ENCODE measurements at regions not wholly inside any gene's neighbourhood (a gene's known extent, or its start where the extent isn't known, plus 50 kb on each side); places are given as distances from the start of the nearest gene placed in this dataset.

- no peak for DNase-seq
- no peak for TF ChIP-seq CTCF (IDR thresholded peaks at IDR 0.05; ENCODE audit: low read depth, low read length)
Measured at GRCh38 chr2:144631636-144632035, 111.7 kb upstream of the ZEB2 start.

GRCh38 chr2:144630459-144631215 lies 110.7 kb upstream of the ZEB2 start:
- Histone ChIP-seq H3K27ac (no peak overlapping the region), H3K4me3 (ENCODE audit: low read depth, low read length) (no peak overlapping the region), H3K27me3 (ENCODE audit: insufficient read depth, low read depth, severe bottlenecking) (no peaks in the 10 kb centered on the region), H3K36me3 (no peaks in the 10 kb centered on the region), H3K9me3 (ENCODE audit: severe bottlenecking) (no peaks in the 10 kb centered on the region)
- TF ChIP-seq CTCF (IDR thresholded peaks at IDR 0.05; ENCODE audit: low read depth, low read length), result no peak
- DNase-seq, result no peak

More at GRCh38 chr2:144631636-144632035, 111.7 kb upstream of the ZEB2 start:
- Histone ChIP-seq H3K36me3 (no peaks in the 10 kb centered on the region), H3K9me3 (ENCODE audit: severe bottlenecking) (no peaks in the 10 kb centered on the region), H3K27ac (no peak overlapping the region), H3K4me3 (ENCODE audit: low read depth, low read length) (no peak overlapping the region), H3K27me3 (ENCODE audit: insufficient read depth, low read depth, severe bottlenecking) (no peaks in the 10 kb centered on the region)

GRCh38 chr2:144629935-144630334 lies 110.0 kb upstream of the ZEB2 start:
- Histone ChIP-seq H3K4me3 (ENCODE audit: low read depth, low read length) (no peak overlapping the region), H3K27ac (no peak overlapping the region), H3K9me3 (ENCODE audit: severe bottlenecking) (no peaks in the 10 kb centered on the region), H3K36me3 (no peaks in the 10 kb centered on the region), H3K27me3 (ENCODE audit: insufficient read depth, low read depth, severe bottlenecking) (no peaks in the 10 kb centered on the region)
- TF ChIP-seq CTCF (IDR thresholded peaks at IDR 0.05; ENCODE audit: low read depth, low read length), result no peak
- DNase-seq, result no peak

- H3K27me3 ChIP-seq (ENCODE audit: insufficient read depth, low read depth, severe bottlenecking), result no peaks in the 10 kb centered on the region
- TF ChIP-seq CTCF (IDR thresholded peaks at IDR 0.05; ENCODE audit: low read depth, low read length), result no peak
- no peaks in the 10 kb centered on the region for H3K36me3 ChIP-seq
Measured at GRCh38 chr2:144628566-144628965, 108.6 kb upstream of the ZEB2 start.

GRCh38 chr2:144625626-144626025 lies 105.7 kb upstream of the ZEB2 start:
- H3K27me3 ChIP-seq (ENCODE audit: insufficient read depth, low read depth, severe bottlenecking), result no peaks in the 10 kb centered on the region
- H3K36me3 ChIP-seq, result no peaks in the 10 kb centered on the region
- H3K4me3 ChIP-seq (ENCODE audit: low read depth, low read length), result no peak overlapping the region
- H3K27ac ChIP-seq, result no peak overlapping the region
- no peaks in the 10 kb centered on the region for H3K9me3 ChIP-seq (ENCODE audit: severe bottlenecking)
- DNase-seq, result no peak
- TF ChIP-seq CTCF (IDR thresholded peaks at IDR 0.05; ENCODE audit: low read depth, low read length), result no peak

More at GRCh38 chr2:144628566-144628965, 108.6 kb upstream of the ZEB2 start:
- Histone ChIP-seq H3K4me3 (ENCODE audit: low read depth, low read length) (no peak overlapping the region), H3K27ac (no peak overlapping the region), H3K9me3 (ENCODE audit: severe bottlenecking) (no peaks in the 10 kb centered on the region)
- no peak for DNase-seq

- no peak for DNase-seq
- no peaks in the 10 kb centered on the region for H3K36me3 ChIP-seq
- H3K4me3 ChIP-seq (ENCODE audit: low read depth, low read length), result no peak overlapping the region
- no peaks in the 10 kb centered on the region for H3K9me3 ChIP-seq (ENCODE audit: severe bottlenecking)
- H3K27ac ChIP-seq, result no peak overlapping the region
- TF ChIP-seq CTCF (IDR thresholded peaks at IDR 0.05; ENCODE audit: low read depth, low read length), result no peak
- H3K27me3 ChIP-seq (ENCODE audit: insufficient read depth, low read depth, severe bottlenecking), result no peaks in the 10 kb centered on the region
Measured at GRCh38 chr2:144625226-144625625, 105.3 kb upstream of the ZEB2 start.

All from WERI-Rb-1 (cell line).